ENCODE measurements at regions not wholly inside any gene's neighbourhood (a gene's known extent, or its start where the extent isn't known, plus 50 kb on each side); places are given as distances from the start of the nearest gene placed in this dataset.

DNA sequence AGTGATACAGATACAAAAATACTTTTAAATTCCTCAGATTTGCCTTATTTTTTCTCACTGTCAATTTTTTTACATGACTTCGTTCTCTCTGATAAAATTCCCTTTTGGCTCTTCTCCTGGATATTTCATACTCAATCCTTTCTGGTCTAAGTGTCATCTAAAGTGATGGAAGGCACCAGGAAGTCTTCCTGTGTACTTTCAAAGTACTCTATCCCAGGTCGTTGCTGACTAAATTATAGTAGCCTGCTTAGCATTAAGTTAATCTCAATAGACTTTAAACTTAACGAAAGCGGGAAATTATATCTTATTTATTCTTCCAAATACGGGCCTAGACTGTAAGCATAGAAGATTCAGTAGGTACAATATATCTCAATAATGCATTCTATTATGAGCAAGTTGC is 67.8 kb downstream of the CASP12 start:
- Histone ChIP-seq H3K27ac (no peak overlapping the region), H3K4me3 (no peak overlapping the region), H3K9me3 (no peaks in the 10 kb centered on the region), H3K4me1 (no peaks in the 10 kb centered on the region), H3K27me3 (no peaks in the 10 kb centered on the region), H3K36me3 (no peaks in the 10 kb centered on the region)
- DNase-seq, result no peak
- ATAC-seq (ENCODE audit: low FRiP score in 2 of 2), result no peak
- 69 to 76% methylated on average over 5 of the region's 5 CpGs for WGBS, 2 donors
- TF ChIP-seq EP300 (IDR thresholded peaks at IDR 0.05), result no peak
- TF ChIP-seq, protein P1, sequence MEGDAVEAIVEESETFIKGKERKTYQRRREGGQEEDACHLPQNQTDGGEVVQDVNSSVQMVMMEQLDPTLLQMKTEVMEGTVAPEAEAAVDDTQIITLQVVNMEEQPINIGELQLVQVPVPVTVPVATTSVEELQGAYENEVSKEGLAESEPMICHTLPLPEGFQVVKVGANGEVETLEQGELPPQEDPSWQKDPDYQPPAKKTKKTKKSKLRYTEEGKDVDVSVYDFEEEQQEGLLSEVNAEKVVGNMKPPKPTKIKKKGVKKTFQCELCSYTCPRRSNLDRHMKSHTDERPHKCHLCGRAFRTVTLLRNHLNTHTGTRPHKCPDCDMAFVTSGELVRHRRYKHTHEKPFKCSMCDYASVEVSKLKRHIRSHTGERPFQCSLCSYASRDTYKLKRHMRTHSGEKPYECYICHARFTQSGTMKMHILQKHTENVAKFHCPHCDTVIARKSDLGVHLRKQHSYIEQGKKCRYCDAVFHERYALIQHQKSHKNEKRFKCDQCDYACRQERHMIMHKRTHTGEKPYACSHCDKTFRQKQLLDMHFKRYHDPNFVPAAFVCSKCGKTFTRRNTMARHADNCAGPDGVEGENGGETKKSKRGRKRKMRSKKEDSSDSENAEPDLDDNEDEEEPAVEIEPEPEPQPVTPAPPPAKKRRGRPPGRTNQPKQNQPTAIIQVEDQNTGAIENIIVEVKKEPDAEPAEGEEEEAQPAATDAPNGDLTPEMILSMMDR (IDR thresholded peaks at IDR 0.05), result no peak
- no peak for TF ChIP-seq POLR2A (IDR thresholded peaks at IDR 0.05)

DNA sequence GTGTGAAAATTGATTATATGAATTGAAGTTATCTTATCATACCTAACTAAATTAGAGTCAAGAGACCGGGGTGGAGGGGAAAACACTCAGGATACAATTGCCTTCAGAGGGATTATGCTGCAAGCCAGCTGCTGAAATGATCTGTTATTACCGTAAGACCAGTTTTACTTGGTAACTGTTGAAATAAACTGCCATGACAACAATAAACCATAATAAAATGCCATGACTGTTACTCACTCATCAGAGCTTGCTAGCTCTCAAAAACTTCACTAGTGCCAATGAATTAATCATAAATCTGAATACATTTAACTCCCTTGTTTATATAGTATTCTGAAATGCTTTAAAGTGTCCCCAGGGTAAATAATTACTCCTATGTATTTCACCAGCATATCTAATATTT is 68.2 kb downstream of the CASP12 start:
- Histone ChIP-seq H3K9me3 (no peaks in the 10 kb centered on the region), H3K27me3 (no peaks in the 10 kb centered on the region), H3K4me3 (no peak overlapping the region), H3K36me3 (no peaks in the 10 kb centered on the region), H3K4me1 (no peaks in the 10 kb centered on the region), H3K27ac (no peak overlapping the region)
- ATAC-seq (ENCODE audit: low FRiP score in 2 of 2) (peak in 1 of 2 donors; percentile 54), DNase-seq (no peak)
- 53% methylated on average over 2 of the region's 2 CpGs for WGBS, 2 donors
- TF ChIP-seq POLR2AphosphoS5 (IDR thresholded peaks at IDR 0.05), result no peak
- no peak for TF ChIP-seq POLR2A (IDR thresholded peaks at IDR 0.05)
- TF ChIP-seq EP300 (IDR thresholded peaks at IDR 0.05), result no peak
- TF ChIP-seq, protein P1 (IDR thresholded peaks at IDR 0.05), result no peak

DNA sequence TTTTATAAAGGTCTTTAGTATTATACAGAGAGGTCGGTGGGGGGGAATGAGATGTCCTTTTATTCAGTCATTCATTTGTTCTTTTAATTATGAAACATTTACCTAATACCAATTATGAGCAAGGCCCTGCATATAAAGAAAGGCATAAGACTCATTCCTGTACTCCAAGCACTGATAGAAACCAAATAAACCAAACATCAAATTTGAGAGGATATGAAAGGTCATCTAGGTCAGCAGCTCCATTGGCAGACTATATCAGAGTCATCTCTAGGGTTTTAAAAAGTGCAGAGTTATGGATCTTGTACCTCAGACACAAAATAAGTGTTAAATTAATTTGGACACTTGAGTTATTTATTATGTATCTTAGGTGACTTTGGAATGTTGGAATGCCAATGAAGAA is 71.5 kb downstream of the CASP12 start:
- TF ChIP-seq EP300 (IDR thresholded peaks at IDR 0.05) (no peak), POLR2A (IDR thresholded peaks at IDR 0.05) (no peak), POLR2AphosphoS5 (IDR thresholded peaks at IDR 0.05) (no peak)
- TF ChIP-seq, protein P1 (IDR thresholded peaks at IDR 0.05), result no peak
- Histone ChIP-seq H3K27ac (no peak overlapping the region), H3K36me3 (no peaks in the 10 kb centered on the region), H3K27me3 (no peaks in the 10 kb centered on the region), H3K4me3 (no peak overlapping the region), H3K4me1 (no peaks in the 10 kb centered on the region), H3K9me3 (no peaks in the 10 kb centered on the region)
- 100% methylated on average over 1 of the region's 1 CpG for WGBS, 2 donors
- ATAC-seq (ENCODE audit: low FRiP score in 2 of 2), result no peak
- DNase-seq, result no peak

DNA sequence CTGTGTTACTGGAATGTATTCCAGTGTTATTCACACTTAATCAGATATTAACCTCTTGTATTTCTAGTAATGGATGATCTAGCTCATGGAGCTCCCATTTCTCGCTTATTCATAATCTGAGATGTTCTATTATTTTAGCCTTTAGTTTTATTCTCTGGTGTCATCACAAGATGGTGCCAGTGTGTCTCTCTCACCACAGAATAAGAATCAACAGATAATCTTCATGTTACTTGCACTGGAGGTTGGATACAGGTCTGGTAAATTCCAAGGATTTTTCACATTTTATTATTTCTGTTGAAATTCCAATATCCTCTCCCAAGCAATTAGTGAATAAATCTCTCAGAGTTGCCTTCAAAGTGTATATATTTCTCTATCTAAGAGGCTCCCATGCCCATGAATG is 74.6 kb downstream of the CASP12 start:
- Histone ChIP-seq H3K9me3 (no peaks in the 10 kb centered on the region), H3K4me1 (no peaks in the 10 kb centered on the region), H3K36me3 (no peaks in the 10 kb centered on the region), H3K27me3 (no peaks in the 10 kb centered on the region), H3K27ac (no peak overlapping the region), H3K4me3 (no peak overlapping the region)
- no peak for ATAC-seq (ENCODE audit: low FRiP score in 2 of 2)
- 90 to 91% methylated on average over 1 of the region's 1 CpG for WGBS, 2 donors
- DNase-seq, result no peak
- TF ChIP-seq POLR2A (IDR thresholded peaks at IDR 0.05) (no peak), POLR2AphosphoS5 (IDR thresholded peaks at IDR 0.05) (no peak), EP300 (IDR thresholded peaks at IDR 0.05) (no peak)
- TF ChIP-seq, protein P1 (IDR thresholded peaks at IDR 0.05), result no peak

DNA sequence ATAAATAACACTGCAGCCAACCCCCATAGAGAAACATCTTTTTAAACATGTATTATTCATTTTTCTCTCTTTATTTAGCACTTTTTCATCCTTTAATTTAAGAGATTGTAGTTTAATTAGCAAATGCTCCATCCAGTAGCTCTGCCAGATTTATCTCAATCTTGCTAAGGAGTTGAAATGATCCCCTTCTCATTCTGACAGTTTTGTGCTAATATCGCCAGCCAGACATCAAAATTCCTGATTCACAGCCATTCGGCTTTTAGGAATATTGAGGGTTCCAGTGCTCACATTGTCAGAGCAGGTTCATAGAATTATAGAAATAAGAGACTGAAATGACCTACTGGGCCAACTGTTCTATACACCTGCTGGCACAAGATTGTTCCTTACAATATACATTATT is 77.8 kb downstream of the CASP12 start:
- WGBS, 2 donors, result 94 to 98% methylated on average over 2 of the region's 2 CpGs
- Histone ChIP-seq H3K27me3 (no peaks in the 10 kb centered on the region), H3K36me3 (no peaks in the 10 kb centered on the region), H3K4me3 (no peak overlapping the region), H3K27ac (no peak overlapping the region), H3K4me1 (no peaks in the 10 kb centered on the region), H3K9me3 (no peaks in the 10 kb centered on the region)
- TF ChIP-seq, protein P1 (IDR thresholded peaks at IDR 0.05), result no peak
- TF ChIP-seq EP300 (IDR thresholded peaks at IDR 0.05), result no peak
- TF ChIP-seq POLR2AphosphoS5 (IDR thresholded peaks at IDR 0.05), result no peak
- ATAC-seq (ENCODE audit: low FRiP score in 2 of 2), result no peak
- no peak for DNase-seq

Data from upper lobe of left lung (tissue), 6 donors.